DMS 273 treated with DMSO at 0.1 percent for 48 hours (cell line): ENCODE measurements at regions not wholly inside any gene's neighbourhood (a gene's known extent, or its start where the extent isn't known, plus 50 kb on each side); places are given as distances from the start of the nearest gene placed in this dataset.
A peak's percentile ranks its signal among the peaks of the same experiment; 100 is the strongest.

ENCODE experiments used
- DNase-seq: peaks from one replicate; lab custom pipeline; 2025; lab: John Stamatoyannopoulos, UW

GRCh38 chr7:18201350-18201749 lies 173.7 kb upstream of the PRPS1L1 start:
- DNase-seq: no peak

- no peak for DNase-seq
Observed at GRCh38 chr7:18202315-18203045, 174.8 kb upstream of the PRPS1L1 start.

- DNase-seq: no peak
Observed at GRCh38 chr7:18206331-18206730, 178.7 kb upstream of the PRPS1L1 start.

- no peak for DNase-seq
Observed at GRCh38 chr7:18208921-18209320, 181.3 kb upstream of the PRPS1L1 start.

- DNase-seq: no peak
Observed at GRCh38 chr7:18210377-18210776, 182.7 kb upstream of the PRPS1L1 start.

- DNase-seq: no peak
Observed at GRCh38 chr7:18210788-18211187, 183.1 kb upstream of the PRPS1L1 start.

GRCh38 chr7:18212308-18212707 lies 184.7 kb upstream of the PRPS1L1 start:
- no peak for DNase-seq

GRCh38 chr7:18212758-18213157 lies 185.1 kb upstream of the PRPS1L1 start:
- DNase-seq: peak; percentile 26

GRCh38 chr7:18213652-18214051 lies 186.0 kb upstream of the PRPS1L1 start:
- DNase-seq: no peak

- no peak for DNase-seq
Observed at GRCh38 chr7:18216270-18216669, 188.6 kb upstream of the PRPS1L1 start.

GRCh38 chr7:18221377-18222293 lies 194.0 kb upstream of the PRPS1L1 start:
- DNase-seq: no peak

- DNase-seq: no peak
Observed at GRCh38 chr7:18222636-18223035, 195.0 kb upstream of the PRPS1L1 start.

GRCh38 chr7:18224138-18224537 lies 196.5 kb upstream of the PRPS1L1 start:
- no peak for DNase-seq

- no peak for DNase-seq
Observed at GRCh38 chr7:18225067-18225466, 197.4 kb upstream of the PRPS1L1 start.

GRCh38 chr7:18226598-18226997 lies 199.0 kb upstream of the PRPS1L1 start:
- DNase-seq: no peak

GRCh38 chr7:18228686-18229085 lies 201.0 kb upstream of the PRPS1L1 start:
- DNase-seq: no peak

GRCh38 chr7:18230271-18230670 lies 202.6 kb upstream of the PRPS1L1 start:
- no peak for DNase-seq

GRCh38 chr7:18231854-18232253 lies 204.2 kb upstream of the PRPS1L1 start:
- DNase-seq: no peak

GRCh38 chr7:18234519-18234918 lies 206.9 kb upstream of the PRPS1L1 start:
- DNase-seq: no peak

- DNase-seq: no peak
Observed at GRCh38 chr7:18235819-18236218, 208.2 kb upstream of the PRPS1L1 start.

GRCh38 chr7:18239212-18239611 lies 211.6 kb upstream of the PRPS1L1 start:
- no peak for DNase-seq

- DNase-seq: no peak
Observed at GRCh38 chr7:18241543-18242231, 214.0 kb upstream of the PRPS1L1 start.

GRCh38 chr7:18243731-18244130 lies 216.1 kb upstream of the PRPS1L1 start:
- DNase-seq: no peak
